ENCODE measurements at regions not wholly inside any gene's neighbourhood (a gene's known extent, or its start where the extent isn't known, plus 50 kb on each side); places are given as distances from the start of the nearest gene placed in this dataset.

DNA sequence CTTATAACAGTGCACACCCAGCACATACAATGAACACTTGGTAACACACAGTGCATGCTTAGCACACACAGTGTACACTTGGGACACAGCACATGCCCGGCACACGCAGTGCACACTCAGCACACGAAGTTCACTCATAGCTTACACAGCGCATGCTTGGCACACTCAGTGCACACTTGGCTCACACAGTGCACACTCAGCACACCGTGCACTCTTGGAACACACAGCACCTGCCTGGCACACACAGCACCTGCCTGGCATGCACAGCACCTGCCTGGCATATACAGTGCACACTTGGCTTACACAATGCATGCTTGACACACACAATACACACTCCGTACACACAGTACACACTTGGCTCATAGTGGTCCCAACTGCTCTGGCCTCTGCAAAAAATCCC lies 128.2 kb downstream of the GALR1 start:
- in situ Hi-C loops (cut with MboI; ENCODE audit: low pct_unique_long_range_greater_than_20kb, low sequenced_read_pairs, unreplicated experiment) = no loop called here
- TF ChIP-seq, protein P1, sequence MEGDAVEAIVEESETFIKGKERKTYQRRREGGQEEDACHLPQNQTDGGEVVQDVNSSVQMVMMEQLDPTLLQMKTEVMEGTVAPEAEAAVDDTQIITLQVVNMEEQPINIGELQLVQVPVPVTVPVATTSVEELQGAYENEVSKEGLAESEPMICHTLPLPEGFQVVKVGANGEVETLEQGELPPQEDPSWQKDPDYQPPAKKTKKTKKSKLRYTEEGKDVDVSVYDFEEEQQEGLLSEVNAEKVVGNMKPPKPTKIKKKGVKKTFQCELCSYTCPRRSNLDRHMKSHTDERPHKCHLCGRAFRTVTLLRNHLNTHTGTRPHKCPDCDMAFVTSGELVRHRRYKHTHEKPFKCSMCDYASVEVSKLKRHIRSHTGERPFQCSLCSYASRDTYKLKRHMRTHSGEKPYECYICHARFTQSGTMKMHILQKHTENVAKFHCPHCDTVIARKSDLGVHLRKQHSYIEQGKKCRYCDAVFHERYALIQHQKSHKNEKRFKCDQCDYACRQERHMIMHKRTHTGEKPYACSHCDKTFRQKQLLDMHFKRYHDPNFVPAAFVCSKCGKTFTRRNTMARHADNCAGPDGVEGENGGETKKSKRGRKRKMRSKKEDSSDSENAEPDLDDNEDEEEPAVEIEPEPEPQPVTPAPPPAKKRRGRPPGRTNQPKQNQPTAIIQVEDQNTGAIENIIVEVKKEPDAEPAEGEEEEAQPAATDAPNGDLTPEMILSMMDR (IDR thresholded peaks at IDR 0.05; ENCODE audit: extremely low read depth, insufficient read depth, missing control alignments) = no peak
- no peak for DNase-seq (ENCODE audit: low spot score)

DNA sequence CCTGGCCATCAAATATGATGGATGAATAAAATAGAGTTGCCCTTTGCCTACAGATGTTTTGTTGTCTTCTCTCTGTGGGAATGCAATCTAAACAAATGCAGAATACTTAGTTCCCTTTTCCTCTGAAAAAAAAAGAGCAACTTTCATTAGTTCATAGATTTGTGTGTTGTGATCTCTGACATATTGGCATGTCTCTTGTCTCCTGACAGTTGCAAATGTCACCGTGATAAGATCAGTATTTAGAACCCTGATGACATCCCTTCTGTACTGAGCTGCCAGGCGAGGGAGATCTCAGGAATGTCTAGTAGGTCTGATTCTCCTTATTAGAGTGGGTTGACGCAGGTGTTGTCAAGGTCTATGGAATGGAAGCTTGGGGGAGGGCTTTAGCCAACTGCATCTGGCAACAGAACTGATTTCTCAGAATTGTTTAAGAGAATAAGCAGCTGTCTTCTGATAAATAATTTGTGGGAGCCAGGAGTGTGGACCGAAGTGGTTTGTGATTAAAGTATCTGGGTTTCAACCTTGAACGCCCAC lies 130.4 kb downstream of the GALR1 start:
- in situ Hi-C loops (cut with MboI; ENCODE audit: low pct_unique_long_range_greater_than_20kb, low sequenced_read_pairs, unreplicated experiment) = no loop called here
- no peak for DNase-seq (ENCODE audit: low spot score)
- TF ChIP-seq, protein P1 (IDR thresholded peaks at IDR 0.05; ENCODE audit: extremely low read depth, insufficient read depth, missing control alignments) = no peak

DNA sequence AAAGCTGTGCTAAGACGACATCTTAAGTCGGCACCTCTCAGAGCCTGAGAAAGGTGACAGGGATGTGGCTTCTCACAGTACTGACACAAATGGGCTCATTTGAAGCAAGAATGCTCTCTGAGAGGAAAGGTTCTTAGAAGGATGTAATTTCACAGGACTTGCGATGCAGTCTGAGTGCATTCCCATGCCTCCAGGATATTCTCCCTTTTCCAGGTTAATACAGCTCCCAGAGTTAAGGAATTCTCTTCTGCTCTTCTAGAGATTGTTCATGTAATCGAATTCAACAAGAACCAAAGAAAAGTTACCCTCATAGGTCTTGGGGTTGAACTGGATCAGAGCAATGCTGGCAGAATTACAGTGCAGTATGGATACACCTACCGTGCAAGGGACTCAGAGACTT lies 131.0 kb downstream of the GALR1 start:
- no peak for DNase-seq (ENCODE audit: low spot score)
- TF ChIP-seq, protein P1 (IDR thresholded peaks at IDR 0.05; ENCODE audit: extremely low read depth, insufficient read depth, missing control alignments) = no peak
- in situ Hi-C loops (cut with MboI; ENCODE audit: low pct_unique_long_range_greater_than_20kb, low sequenced_read_pairs, unreplicated experiment) = no loop called here

DNA sequence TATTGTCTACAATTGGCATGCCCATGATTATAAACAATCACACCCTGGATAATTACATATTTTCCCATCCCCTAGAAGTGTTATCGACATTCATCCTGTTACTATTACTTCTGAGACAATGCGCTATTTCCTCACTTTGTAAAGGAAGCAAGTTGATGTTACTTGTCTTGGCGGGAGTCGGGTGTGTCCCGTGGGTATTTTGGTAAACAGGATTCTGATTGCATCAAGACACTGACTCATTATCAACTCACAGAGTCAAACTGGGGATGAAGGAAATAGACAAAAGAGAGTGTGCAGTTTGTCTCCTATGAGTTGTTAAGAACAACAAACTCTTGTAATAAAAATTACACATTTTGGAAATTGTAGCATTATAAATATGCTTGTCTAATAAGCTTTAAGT lies 142.7 kb downstream of the GALR1 start:
- TF ChIP-seq, protein P1 (IDR thresholded peaks at IDR 0.05; ENCODE audit: extremely low read depth, insufficient read depth, missing control alignments) = no peak
- DNase-seq (ENCODE audit: low spot score) = no peak
- in situ Hi-C loops (cut with MboI; ENCODE audit: low pct_unique_long_range_greater_than_20kb, low sequenced_read_pairs, unreplicated experiment) = no loop called here

DNA sequence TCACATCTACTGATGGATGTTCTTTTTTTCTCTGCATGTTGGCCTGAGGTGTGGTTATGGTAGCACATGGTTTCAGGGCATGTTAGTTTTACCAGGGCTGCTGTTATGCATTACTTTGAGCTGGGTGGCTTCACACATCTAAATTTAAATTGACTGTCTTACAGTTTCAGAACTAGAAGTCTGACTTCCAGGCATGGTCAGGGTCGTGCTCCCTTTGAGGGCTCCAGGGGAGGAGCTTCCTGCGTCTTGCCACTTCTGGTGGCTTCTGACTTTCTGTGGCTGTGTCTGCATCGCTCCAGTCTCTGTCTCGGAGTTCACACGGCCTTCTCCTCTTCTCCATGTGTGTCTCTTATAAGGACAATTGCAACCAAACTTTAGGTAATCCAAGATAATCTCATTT lies 143.9 kb downstream of the GALR1 start:
- no peak for DNase-seq (ENCODE audit: low spot score)
- in situ Hi-C loops (cut with MboI; ENCODE audit: low pct_unique_long_range_greater_than_20kb, low sequenced_read_pairs, unreplicated experiment) = no loop called here
- TF ChIP-seq, protein P1 (IDR thresholded peaks at IDR 0.05; ENCODE audit: extremely low read depth, insufficient read depth, missing control alignments) = no peak

DNA sequence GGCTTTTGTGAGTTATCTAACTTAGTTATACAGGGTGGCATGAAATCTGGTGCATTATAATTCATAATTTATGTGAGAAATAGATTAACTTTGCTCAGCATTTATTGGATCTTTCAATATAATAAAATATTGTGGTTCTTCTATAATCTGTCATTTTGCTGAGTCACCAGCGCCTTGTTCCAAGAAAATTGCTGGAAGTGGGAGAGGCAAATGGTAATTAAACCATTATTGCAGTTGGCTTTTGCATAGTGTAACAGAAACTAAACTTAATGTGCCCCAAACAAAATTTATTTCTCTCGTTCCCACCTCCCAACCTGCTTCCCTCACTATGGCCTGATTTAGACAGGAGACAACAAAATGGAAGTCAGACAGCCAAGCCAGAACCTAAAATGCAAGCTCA lies 146.3 kb downstream of the GALR1 start:
- no peak for DNase-seq (ENCODE audit: low spot score)
- in situ Hi-C loops (cut with MboI; ENCODE audit: low pct_unique_long_range_greater_than_20kb, low sequenced_read_pairs, unreplicated experiment) = no loop called here
- TF ChIP-seq, protein P1 (IDR thresholded peaks at IDR 0.05; ENCODE audit: extremely low read depth, insufficient read depth, missing control alignments) = no peak

DNA sequence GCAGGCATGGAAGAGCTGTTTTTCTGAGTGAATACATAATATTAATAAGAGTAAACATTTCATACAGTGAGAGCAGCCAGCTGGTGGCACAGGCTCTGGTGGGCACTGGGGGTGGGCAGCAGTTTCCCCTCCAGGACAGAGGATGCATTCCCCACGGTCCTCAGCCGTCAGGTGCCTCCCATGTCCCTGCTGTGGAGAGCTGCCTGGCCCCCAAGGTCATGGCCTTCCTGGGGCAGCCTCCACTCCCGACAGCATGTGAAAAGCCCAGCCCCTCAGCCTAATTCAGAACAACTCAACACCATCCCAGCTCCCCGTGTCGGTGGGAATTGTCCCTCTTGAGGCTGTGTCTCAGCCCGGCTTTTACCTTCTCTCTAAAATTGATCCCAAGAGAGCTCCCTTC lies 147.4 kb downstream of the GALR1 start:
- no peak for DNase-seq (ENCODE audit: low spot score)
- TF ChIP-seq, protein P1 (IDR thresholded peaks at IDR 0.05; ENCODE audit: extremely low read depth, insufficient read depth, missing control alignments) = no peak
- in situ Hi-C loops (cut with MboI; ENCODE audit: low pct_unique_long_range_greater_than_20kb, low sequenced_read_pairs, unreplicated experiment) = no loop called here
